ENCODE measurements at regions not wholly inside any gene's neighbourhood (a gene's known extent, or its start where the extent isn't known, plus 50 kb on each side); places are given as distances from the start of the nearest gene placed in this dataset.

DNA sequence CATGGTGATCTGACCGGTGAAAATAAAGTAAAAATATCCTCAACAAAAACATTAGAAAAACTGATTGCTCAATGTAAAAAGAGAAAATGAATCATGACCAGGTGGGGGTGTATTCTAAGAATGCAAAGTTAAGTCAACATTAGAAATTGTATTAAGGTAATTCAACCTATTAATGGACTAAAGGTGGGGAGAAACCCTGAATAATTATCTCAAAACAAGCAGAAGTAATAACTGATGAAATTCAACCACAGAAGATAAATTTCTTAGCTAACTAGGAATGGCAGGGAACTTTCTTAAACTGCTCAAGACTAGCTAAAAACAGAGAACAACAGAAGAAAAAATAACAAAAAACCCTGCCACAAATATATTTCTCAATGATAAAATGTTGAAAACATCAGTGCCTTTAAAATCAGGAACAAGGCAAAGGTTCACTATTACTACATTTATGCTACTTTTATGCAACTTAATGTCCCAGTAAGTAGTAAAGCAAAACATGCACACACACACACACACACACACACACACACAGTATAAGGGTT lies 204.4 kb upstream of the THBS1 start:
- Histone ChIP-seq H3K4me1 (ENCODE audit: control insufficient read depth, insufficient read depth, low read length) (peaks cover 12% of the 10 kb centered on the region), H3K9ac (ENCODE audit: low read depth, low read length) (peak overlapping the region; percentile 1), H3K4me2 (ENCODE audit: low read length) (no peak overlapping the region), H3K9me3 (replicated peaks; ENCODE audit: low read length) (no peaks in the 10 kb centered on the region), H3K36me3 (ENCODE audit: insufficient read depth, low read length) (no peaks in the 10 kb centered on the region), H3K27me3 (ENCODE audit: control insufficient read depth, insufficient read depth, low read length) (no peaks in the 10 kb centered on the region), H3K4me3 (ENCODE audit: low read length) (no peak overlapping the region)

DNA sequence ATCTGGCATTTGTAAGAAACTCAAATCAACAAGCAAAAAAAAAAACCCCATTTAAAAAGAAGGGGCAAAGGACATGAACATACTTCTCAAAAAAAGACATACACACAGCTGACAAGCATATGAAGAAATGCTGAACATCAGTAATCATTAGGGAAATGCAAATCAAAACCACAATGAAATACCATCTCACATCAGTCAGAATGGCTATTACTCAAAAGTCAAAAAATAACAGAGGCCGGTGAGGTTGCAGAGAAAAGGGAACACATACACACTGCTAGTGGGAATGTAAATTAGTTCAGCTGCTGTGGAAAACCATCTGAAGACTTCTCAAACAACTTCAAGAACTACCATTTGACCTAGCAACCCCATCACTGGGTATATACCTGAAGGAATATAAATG lies 199.4 kb upstream of the THBS1 start:
- Histone ChIP-seq H3K27me3 (ENCODE audit: control insufficient read depth, insufficient read depth, low read length) (no peaks in the 10 kb centered on the region), H3K9me3 (replicated peaks; ENCODE audit: low read length) (no peaks in the 10 kb centered on the region), H3K4me2 (ENCODE audit: low read length) (peak overlapping the region; percentile 3), H3K36me3 (ENCODE audit: insufficient read depth, low read length) (no peaks in the 10 kb centered on the region), H3K4me1 (ENCODE audit: control insufficient read depth, insufficient read depth, low read length) (peaks cover 10% of the 10 kb centered on the region), H3K4me3 (ENCODE audit: low read length) (no peak overlapping the region), H3K9ac (ENCODE audit: low read depth, low read length) (peak overlapping the region; percentile 23)

DNA sequence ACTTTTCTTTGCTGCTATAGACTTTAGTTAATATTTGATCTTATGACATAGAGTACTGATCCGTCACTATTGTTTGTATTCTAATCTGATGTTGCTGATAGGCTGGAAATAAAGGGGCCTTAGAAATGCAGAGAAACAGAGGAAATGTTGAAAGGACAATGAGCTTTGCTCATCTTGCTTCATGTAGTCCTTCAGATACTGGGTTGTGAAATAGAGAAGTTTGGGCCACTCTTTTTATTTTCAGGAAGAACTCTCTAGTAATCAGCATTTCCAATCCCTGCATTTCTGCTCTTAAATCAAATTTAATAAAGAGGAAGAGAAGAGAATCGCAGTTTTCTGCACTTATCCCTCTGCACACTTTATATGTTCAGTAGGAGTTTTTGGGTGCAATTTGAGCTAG lies 192.8 kb upstream of the THBS1 start:
- H3K4me3 ChIP-seq (ENCODE audit: low read length): no peak overlapping the region
- H3K9ac ChIP-seq (ENCODE audit: low read depth, low read length): no peak overlapping the region
- H3K9me3 ChIP-seq (replicated peaks; ENCODE audit: low read length): no peaks in the 10 kb centered on the region
- no peaks in the 10 kb centered on the region for H3K27me3 ChIP-seq (ENCODE audit: control insufficient read depth, insufficient read depth, low read length)
- H3K4me2 ChIP-seq (ENCODE audit: low read length): no peak overlapping the region
- no peaks in the 10 kb centered on the region for H3K36me3 ChIP-seq (ENCODE audit: insufficient read depth, low read length)
- peaks cover 11% of the 10 kb centered on the region for H3K4me1 ChIP-seq (ENCODE audit: control insufficient read depth, insufficient read depth, low read length)

DNA sequence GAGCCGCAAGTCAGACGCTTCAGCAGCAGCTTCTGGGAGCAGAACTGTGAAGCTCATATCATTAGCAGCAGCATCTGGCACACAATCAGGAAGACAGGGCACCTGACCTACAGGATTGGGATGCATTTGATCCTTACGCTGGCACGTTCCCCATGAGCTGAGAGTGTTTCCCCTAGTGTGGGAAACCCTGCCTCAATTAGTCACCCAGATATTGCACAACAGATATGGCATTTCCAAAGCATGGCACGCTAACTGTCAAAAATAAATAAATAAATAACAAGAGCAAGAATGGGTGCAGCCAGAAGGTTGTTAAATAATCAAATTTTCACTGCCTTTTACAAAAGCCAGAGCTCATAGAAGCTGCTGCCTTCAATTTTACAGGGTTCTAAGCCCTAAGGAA lies 189.6 kb upstream of the THBS1 start:
- no peaks in the 10 kb centered on the region for H3K9me3 ChIP-seq (replicated peaks; ENCODE audit: low read length)
- no peak overlapping the region for H3K9ac ChIP-seq (ENCODE audit: low read depth, low read length)
- peaks cover 11% of the 10 kb centered on the region for H3K4me1 ChIP-seq (ENCODE audit: control insufficient read depth, insufficient read depth, low read length)
- H3K27me3 ChIP-seq (ENCODE audit: control insufficient read depth, insufficient read depth, low read length): no peaks in the 10 kb centered on the region
- no peaks in the 10 kb centered on the region for H3K36me3 ChIP-seq (ENCODE audit: insufficient read depth, low read length)
- H3K4me2 ChIP-seq (ENCODE audit: low read length): no peak overlapping the region
- H3K4me3 ChIP-seq (ENCODE audit: low read length): no peak overlapping the region

- Histone ChIP-seq H3K4me2 (ENCODE audit: low read length) (no peak overlapping the region), H3K36me3 (ENCODE audit: insufficient read depth, low read length) (no peaks in the 10 kb centered on the region), H3K9me3 (replicated peaks; ENCODE audit: low read length) (no peaks in the 10 kb centered on the region), H3K27me3 (ENCODE audit: control insufficient read depth, insufficient read depth, low read length) (no peaks in the 10 kb centered on the region), H3K4me1 (ENCODE audit: control insufficient read depth, insufficient read depth, low read length) (peaks cover 11% of the 10 kb centered on the region), H3K4me3 (ENCODE audit: low read length) (no peak overlapping the region), H3K9ac (ENCODE audit: low read depth, low read length) (no peak overlapping the region)
Observed at GRCh38 chr15:39392469-39393047, 188.3 kb upstream of the THBS1 start.

DNA sequence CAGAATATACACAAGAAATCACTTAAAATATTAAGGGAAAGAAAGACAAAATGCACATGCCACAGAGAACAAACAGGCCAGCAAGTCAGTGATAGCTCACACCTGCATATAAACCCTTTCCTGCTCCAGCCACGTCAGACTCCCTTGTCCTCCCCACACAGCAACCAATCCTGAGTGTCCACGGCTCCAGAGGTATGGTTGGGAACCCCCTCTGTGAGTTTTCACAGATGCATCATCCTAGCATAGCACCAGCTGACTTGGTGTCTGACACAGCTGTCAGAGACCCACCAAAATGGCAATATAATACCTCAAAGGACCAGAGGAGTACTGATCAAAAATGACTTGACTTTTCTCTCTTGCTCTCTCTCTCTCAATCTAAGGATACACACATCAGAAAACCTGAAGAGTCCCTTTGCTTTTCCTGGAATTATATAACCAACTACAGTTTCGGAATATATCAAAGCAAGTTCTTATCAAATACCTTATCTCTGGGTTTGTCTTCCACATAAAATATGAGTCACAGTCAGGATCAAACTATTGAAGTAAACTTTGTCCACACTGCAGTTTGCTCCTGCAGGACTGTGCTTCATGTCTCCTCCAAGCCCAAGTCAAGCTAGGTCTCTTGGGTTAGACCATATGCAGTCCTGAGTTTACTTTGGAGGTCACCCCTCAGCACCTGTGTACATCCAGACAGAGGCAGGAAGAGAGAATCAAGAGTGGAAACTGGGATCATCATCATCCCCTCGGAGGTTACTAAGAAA lies 187.1 kb upstream of the THBS1 start:
- no peaks in the 10 kb centered on the region for H3K36me3 ChIP-seq (ENCODE audit: insufficient read depth, low read length)
- H3K9ac ChIP-seq (ENCODE audit: low read depth, low read length): no peak overlapping the region
- no peak overlapping the region for H3K4me3 ChIP-seq (ENCODE audit: low read length)
- H3K27me3 ChIP-seq (ENCODE audit: control insufficient read depth, insufficient read depth, low read length): no peaks in the 10 kb centered on the region
- peaks cover 11% of the 10 kb centered on the region for H3K4me1 ChIP-seq (ENCODE audit: control insufficient read depth, insufficient read depth, low read length)
- no peaks in the 10 kb centered on the region for H3K9me3 ChIP-seq (replicated peaks; ENCODE audit: low read length)
- no peak overlapping the region for H3K4me2 ChIP-seq (ENCODE audit: low read length)

DNA sequence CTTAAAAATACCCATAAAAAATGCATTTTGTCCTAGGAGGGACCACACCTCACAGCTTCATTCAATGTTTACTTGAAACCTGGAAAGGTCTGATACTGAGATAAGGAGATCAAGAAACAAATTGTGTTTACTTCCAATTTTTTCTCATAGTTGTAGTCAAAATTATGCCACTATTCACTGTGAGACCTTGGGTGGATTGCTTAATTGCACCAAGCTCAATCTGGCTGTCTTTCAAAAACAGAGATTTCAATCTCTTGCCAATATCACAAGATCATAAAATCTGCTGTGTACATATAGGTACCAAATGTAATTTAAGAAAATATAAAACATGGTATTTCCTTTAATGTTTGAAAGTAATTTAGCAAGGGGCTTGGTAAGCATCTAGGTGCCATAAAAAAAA lies 186.4 kb upstream of the THBS1 start:
- H3K9me3 ChIP-seq (replicated peaks; ENCODE audit: low read length): no peaks in the 10 kb centered on the region

DNA sequence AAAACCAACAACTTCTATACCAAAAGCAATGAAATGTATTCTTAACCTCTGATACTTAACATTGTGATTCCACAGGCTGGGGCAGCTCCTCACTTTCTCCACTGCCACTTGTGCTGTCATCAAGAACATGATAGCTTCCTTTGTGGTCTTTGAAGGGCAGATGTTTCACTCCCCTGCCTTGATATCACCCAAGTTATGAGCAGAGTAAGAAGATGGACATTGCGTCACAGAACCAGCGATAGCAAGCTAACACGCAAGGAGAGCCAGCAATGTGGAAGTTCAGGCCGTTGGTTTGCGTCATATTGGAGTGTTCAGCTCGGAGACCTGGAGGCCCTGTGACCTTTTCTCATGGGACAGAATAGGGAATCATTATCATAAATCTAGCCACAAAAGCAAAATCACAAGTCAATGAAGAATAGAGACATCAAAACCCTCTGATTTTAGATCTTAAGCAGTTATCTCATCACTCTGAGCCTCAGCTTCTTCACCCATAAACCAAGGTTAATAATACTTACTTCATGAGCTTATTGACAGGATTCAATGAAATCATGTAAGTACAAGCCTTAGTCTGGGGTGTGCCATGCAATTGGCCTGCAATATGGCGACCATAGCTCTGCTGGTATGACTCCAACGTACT lies 183.8 kb upstream of the THBS1 start:
- Histone ChIP-seq H3K9me3 (replicated peaks; ENCODE audit: low read length) (no peaks in the 10 kb centered on the region), H3K9ac (ENCODE audit: low read depth, low read length) (no peak overlapping the region), H3K4me2 (ENCODE audit: low read length) (no peak overlapping the region), H3K36me3 (ENCODE audit: insufficient read depth, low read length) (no peaks in the 10 kb centered on the region), H3K4me1 (ENCODE audit: control insufficient read depth, insufficient read depth, low read length) (no peaks in the 10 kb centered on the region), H3K4me3 (ENCODE audit: low read length) (no peak overlapping the region), H3K27me3 (ENCODE audit: control insufficient read depth, insufficient read depth, low read length) (no peaks in the 10 kb centered on the region)

More for the DNA sequence above, 186.4 kb upstream of the THBS1 start:
- H3K4me2 ChIP-seq (ENCODE audit: low read length): no peak overlapping the region
- H3K4me1 ChIP-seq (ENCODE audit: control insufficient read depth, insufficient read depth, low read length): peaks cover 11% of the 10 kb centered on the region
- no peaks in the 10 kb centered on the region for H3K36me3 ChIP-seq (ENCODE audit: insufficient read depth, low read length)
- no peaks in the 10 kb centered on the region for H3K27me3 ChIP-seq (ENCODE audit: control insufficient read depth, insufficient read depth, low read length)
- H3K9ac ChIP-seq (ENCODE audit: low read depth, low read length): no peak overlapping the region
- H3K4me3 ChIP-seq (ENCODE audit: low read length): no peak overlapping the region

GRCh38 chr15:39397883-39398282 lies 183.0 kb upstream of the THBS1 start:
- Histone ChIP-seq H3K36me3 (ENCODE audit: insufficient read depth, low read length) (no peaks in the 10 kb centered on the region), H3K4me1 (ENCODE audit: control insufficient read depth, insufficient read depth, low read length) (no peaks in the 10 kb centered on the region), H3K4me2 (ENCODE audit: low read length) (no peak overlapping the region), H3K4me3 (ENCODE audit: low read length) (no peak overlapping the region), H3K9ac (ENCODE audit: low read depth, low read length) (no peak overlapping the region), H3K27me3 (ENCODE audit: control insufficient read depth, insufficient read depth, low read length) (no peaks in the 10 kb centered on the region), H3K9me3 (replicated peaks; ENCODE audit: low read length) (no peaks in the 10 kb centered on the region)

DNA sequence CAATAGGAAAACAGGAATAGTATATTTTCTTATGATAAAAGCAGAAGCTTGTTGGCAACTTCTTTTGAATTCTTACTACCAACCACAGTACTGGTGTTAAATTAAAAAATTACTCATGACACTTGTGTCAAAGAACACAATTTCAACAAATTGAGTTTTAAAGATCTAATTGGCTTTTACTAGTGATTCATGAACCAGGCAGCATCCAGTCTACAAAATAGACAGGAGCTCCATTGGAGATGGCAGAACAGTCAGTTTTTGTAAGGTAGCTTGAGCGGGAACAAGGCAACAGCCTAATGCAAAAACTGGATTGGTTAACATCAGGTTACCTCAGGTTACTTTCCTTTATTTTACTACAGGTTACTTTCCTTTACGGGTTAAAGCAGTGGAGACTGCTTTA lies 181.3 kb upstream of the THBS1 start:
- Histone ChIP-seq H3K9me3 (replicated peaks; ENCODE audit: low read length) (no peaks in the 10 kb centered on the region), H3K4me2 (ENCODE audit: low read length) (no peak overlapping the region), H3K4me1 (ENCODE audit: control insufficient read depth, insufficient read depth, low read length) (peaks cover 16% of the 10 kb centered on the region), H3K4me3 (ENCODE audit: low read length) (no peak overlapping the region), H3K9ac (ENCODE audit: low read depth, low read length) (no peak overlapping the region), H3K36me3 (ENCODE audit: insufficient read depth, low read length) (no peaks in the 10 kb centered on the region), H3K27me3 (ENCODE audit: control insufficient read depth, insufficient read depth, low read length) (no peaks in the 10 kb centered on the region)

DNA sequence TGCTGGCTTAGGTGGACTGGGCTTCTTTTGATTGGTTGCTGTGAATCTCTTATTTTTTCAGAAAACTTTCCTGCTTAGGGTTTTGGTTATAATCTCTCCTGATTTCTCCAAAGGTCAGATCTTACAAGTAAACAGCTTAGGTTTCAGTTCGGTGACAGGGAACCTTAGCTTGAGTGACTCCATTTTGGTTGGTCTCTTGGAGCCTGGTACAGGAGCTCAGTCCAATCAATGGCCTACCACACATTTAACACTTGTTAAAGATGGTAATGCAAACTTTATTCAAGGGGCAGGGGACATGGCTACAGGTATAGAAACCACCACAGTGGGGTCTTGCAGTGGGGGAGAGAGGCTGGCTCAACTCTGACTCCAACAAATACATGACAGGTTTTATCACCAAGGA lies 180.9 kb upstream of the THBS1 start:
- Histone ChIP-seq H3K9me3 (replicated peaks; ENCODE audit: low read length) (no peaks in the 10 kb centered on the region), H3K27me3 (ENCODE audit: control insufficient read depth, insufficient read depth, low read length) (no peaks in the 10 kb centered on the region), H3K4me3 (ENCODE audit: low read length) (no peak overlapping the region), H3K9ac (ENCODE audit: low read depth, low read length) (no peak overlapping the region), H3K4me2 (ENCODE audit: low read length) (no peak overlapping the region), H3K36me3 (ENCODE audit: insufficient read depth, low read length) (no peaks in the 10 kb centered on the region), H3K4me1 (ENCODE audit: control insufficient read depth, insufficient read depth, low read length) (peaks cover 20% of the 10 kb centered on the region)

Measured in skeletal muscle satellite cell (primary cell).